Activated CD4-positive, alpha-beta T cell treated with anti-CD3 and anti-CD28 coated beads, Interleukin-2, amount 10 ng/mL, durations not matched to agents 7 days and 5 days (primary cell): ENCODE measurements at regions not wholly inside any gene's neighbourhood (a gene's known extent, or its start where the extent isn't known, plus 50 kb on each side); places are given as distances from the start of the nearest gene placed in this dataset.

Experiments used
- CTCF ChIA-PET: fragments of 350-600 bp; sonication (Branson Sonifier 250); formaldehyde crosslinking; loops from one replicate; lab custom pipeline; 2021; ENCODE audit warnings: antibody characterized with exemption; lab: Charles Lee
- POLR2A ChIA-PET: fragments of 350-600 bp; sonication (Branson Sonifier 250); formaldehyde crosslinking; loops from one replicate; lab custom pipeline; 2021; ENCODE audit warnings: antibody characterized with exemption; lab: Charles Lee
- DNase-seq: peaks from one replicate; pipeline ENCODE4 v3.0.0-alpha.2; 2020
- H3K27ac Mint-ChIP-seq: one replicate; pipeline ENCODE4 v1.8.0; 2021; ENCODE audit warnings: mild to moderate bottlenecking, moderate library complexity, mixed read lengths
- H3K27me3 Mint-ChIP-seq: one replicate; pipeline ENCODE4 v1.8.0; 2021; ENCODE audit warnings: mixed read lengths
- H3K36me3 Mint-ChIP-seq: one replicate; pipeline ENCODE4 v1.8.0; 2021; ENCODE audit warnings: low read depth, mixed read lengths
- H3K4me1 Mint-ChIP-seq: one replicate; pipeline ENCODE4 v1.8.0; 2021; ENCODE audit warnings: mixed read lengths
- H3K4me3 Mint-ChIP-seq: one replicate; pipeline ENCODE4 v1.8.0; 2021; ENCODE audit warnings: mild to moderate bottlenecking, moderate library complexity, mixed read lengths
- H3K9me3 Mint-ChIP-seq: one replicate; pipeline ENCODE4 v1.8.0; 2021; ENCODE audit warnings: mixed read lengths

- no peak for DNase-seq
- Mint-ChIP-seq H3K4me3 (no peak overlapping the region), H3K9me3 (peaks cover 4% of the 10 kb centered on the region), H3K27ac (no peak overlapping the region), H3K4me1 (no peaks in the 10 kb centered on the region), H3K27me3 (peaks cover 7% of the 10 kb centered on the region), H3K36me3 (no peaks in the 10 kb centered on the region)
- ChIA-PET CTCF (no interaction called here), POLR2A (no interaction called here)
These were observed 472.0 kb upstream of the KLF6 start for GRCh38 chr10:4256971-4257370.

- H3K4me1 Mint-ChIP-seq: peaks cover under 1% of the 10 kb centered on the region
- no peak overlapping the region for H3K4me3 Mint-ChIP-seq
- CTCF ChIA-PET: interaction anchor here (1.1 kb wide), 1 partner anchor 9 kb away, joined by 3 read pairs; no protein-coding TSS in a partner anchor
- H3K9me3 Mint-ChIP-seq: peaks cover 5% of the 10 kb centered on the region
- H3K36me3 Mint-ChIP-seq: no peaks in the 10 kb centered on the region
- no peak overlapping the region for H3K27ac Mint-ChIP-seq
- POLR2A ChIA-PET: no interaction called here
- DNase-seq: no peak
- H3K27me3 Mint-ChIP-seq: peaks cover 7% of the 10 kb centered on the region
These were observed 470.7 kb upstream of the KLF6 start for GRCh38 chr10:4255751-4256150.

- H3K9me3 Mint-ChIP-seq: peaks cover 10% of the 10 kb centered on the region
- H3K27ac Mint-ChIP-seq: no peak overlapping the region
- DNase-seq: no peak
- H3K4me1 Mint-ChIP-seq: peaks cover 10% of the 10 kb centered on the region
- no peaks in the 10 kb centered on the region for H3K36me3 Mint-ChIP-seq
- POLR2A ChIA-PET: no interaction called here
- H3K27me3 Mint-ChIP-seq: peaks cover 7% of the 10 kb centered on the region
- H3K4me3 Mint-ChIP-seq: no peak overlapping the region
- CTCF ChIA-PET: interaction anchor here (0.7 to 1.5 kb wide), 2 partner anchors 12 to 294 kb away, joined by 3 read pairs; no protein-coding TSS in a partner anchor
These were observed 469.3 kb upstream of the KLF6 start for GRCh38 chr10:4254101-4254994.

- Mint-ChIP-seq H3K36me3 (no peaks in the 10 kb centered on the region), H3K27me3 (peaks cover 7% of the 10 kb centered on the region), H3K9me3 (peaks cover 12% of the 10 kb centered on the region), H3K27ac (no peak overlapping the region), H3K4me3 (no peak overlapping the region), H3K4me1 (peaks cover 11% of the 10 kb centered on the region)
- ChIA-PET POLR2A (no interaction called here), CTCF (interaction anchor here (0.9 to 1.5 kb wide), 2 partner anchors 10 to 35 kb away, joined by 3 read pairs; no protein-coding TSS in a partner anchor)
- no peak for DNase-seq
These were observed 467.7 kb upstream of the KLF6 start for GRCh38 chr10:4252701-4253100.

GRCh38 chr10:4250587-4250887, 465.5 kb upstream of the KLF6 start:
- H3K36me3 Mint-ChIP-seq: no peaks in the 10 kb centered on the region
- H3K4me3 Mint-ChIP-seq: no peak overlapping the region
- H3K27me3 Mint-ChIP-seq: peaks cover 5% of the 10 kb centered on the region
- peaks cover 12% of the 10 kb centered on the region for H3K9me3 Mint-ChIP-seq
- H3K27ac Mint-ChIP-seq: no peak overlapping the region
- ChIA-PET CTCF (no interaction called here), POLR2A (no interaction called here)
- DNase-seq: no peak
- H3K4me1 Mint-ChIP-seq: peaks cover 24% of the 10 kb centered on the region

GRCh38 chr10:4249841-4250586, 465.0 kb upstream of the KLF6 start:
- H3K27ac Mint-ChIP-seq: no peak overlapping the region
- ChIA-PET CTCF (no interaction called here), POLR2A (no interaction called here)
- DNase-seq: no peak
- H3K9me3 Mint-ChIP-seq: peaks cover 12% of the 10 kb centered on the region
- no peaks in the 10 kb centered on the region for H3K27me3 Mint-ChIP-seq
- H3K36me3 Mint-ChIP-seq: no peaks in the 10 kb centered on the region
- peaks cover 24% of the 10 kb centered on the region for H3K4me1 Mint-ChIP-seq
- H3K4me3 Mint-ChIP-seq: no peak overlapping the region

- POLR2A ChIA-PET: no interaction called here
- DNase-seq: no peak
- H3K4me3 Mint-ChIP-seq: no peak overlapping the region
- H3K9me3 Mint-ChIP-seq: peaks cover 8% of the 10 kb centered on the region
- peaks cover 37% of the 10 kb centered on the region for H3K4me1 Mint-ChIP-seq
- no peaks in the 10 kb centered on the region for H3K27me3 Mint-ChIP-seq
- H3K27ac Mint-ChIP-seq: no peak overlapping the region
- no peaks in the 10 kb centered on the region for H3K36me3 Mint-ChIP-seq
- CTCF ChIA-PET: no interaction called here
These were observed 462.4 kb upstream of the KLF6 start for GRCh38 chr10:4247379-4247778.

GRCh38 chr10:4246881-4247358, 461.9 kb upstream of the KLF6 start:
- Mint-ChIP-seq H3K9me3 (peaks cover 8% of the 10 kb centered on the region), H3K36me3 (no peaks in the 10 kb centered on the region), H3K4me1 (peaks cover 40% of the 10 kb centered on the region), H3K27ac (no peak overlapping the region), H3K4me3 (no peak overlapping the region), H3K27me3 (no peaks in the 10 kb centered on the region)
- POLR2A ChIA-PET: no interaction called here
- no peak for DNase-seq
- CTCF ChIA-PET: no interaction called here

GRCh38 chr10:4243651-4244050, 458.6 kb upstream of the KLF6 start:
- no peaks in the 10 kb centered on the region for H3K36me3 Mint-ChIP-seq
- H3K27me3 Mint-ChIP-seq: no peaks in the 10 kb centered on the region
- ChIA-PET POLR2A (interaction anchor here (0.6 kb wide), 1 partner anchor 272 kb away, joined by 3 read pairs; no protein-coding TSS in a partner anchor), CTCF (interaction anchor here (0.6 kb wide), 1 partner anchor 121 kb away, joined by 5 read pairs; no protein-coding TSS in a partner anchor)
- DNase-seq: no peak
- H3K27ac Mint-ChIP-seq: no peak overlapping the region
- no peaks in the 10 kb centered on the region for H3K9me3 Mint-ChIP-seq
- no peak overlapping the region for H3K4me3 Mint-ChIP-seq
- H3K4me1 Mint-ChIP-seq: peaks cover 35% of the 10 kb centered on the region

GRCh38 chr10:4243169-4243568, 458.2 kb upstream of the KLF6 start:
- Mint-ChIP-seq H3K4me1 (peaks cover 35% of the 10 kb centered on the region), H3K9me3 (no peaks in the 10 kb centered on the region), H3K36me3 (no peaks in the 10 kb centered on the region), H3K4me3 (no peak overlapping the region), H3K27ac (no peak overlapping the region), H3K27me3 (no peaks in the 10 kb centered on the region)
- no peak for DNase-seq
- POLR2A ChIA-PET: no interaction called here
- CTCF ChIA-PET: interaction anchor here (0.6 kb wide), 2 partner anchors 13 to 120 kb away, joined by 4 to 5 read pairs; no protein-coding TSS in a partner anchor

- Mint-ChIP-seq H3K27me3 (no peaks in the 10 kb centered on the region), H3K9me3 (no peaks in the 10 kb centered on the region), H3K4me3 (no peak overlapping the region), H3K36me3 (no peaks in the 10 kb centered on the region), H3K27ac (no peak overlapping the region), H3K4me1 (peaks cover 33% of the 10 kb centered on the region)
- ChIA-PET CTCF (interaction anchor here (0.6 to 1.0 kb wide), 2 partner anchors 12 to 14 kb away, joined by 3 to 4 read pairs; no protein-coding TSS in a partner anchor), POLR2A (no interaction called here)
- DNase-seq: no peak
These were observed 457.6 kb upstream of the KLF6 start for GRCh38 chr10:4242561-4243035.

GRCh38 chr10:4241724-4242345, 456.8 kb upstream of the KLF6 start:
- H3K4me1 Mint-ChIP-seq: peaks cover 29% of the 10 kb centered on the region
- no peaks in the 10 kb centered on the region for H3K36me3 Mint-ChIP-seq
- CTCF ChIA-PET: interaction anchor here (1.0 kb wide), 1 partner anchor 12 kb away, joined by 3 read pairs; no protein-coding TSS in a partner anchor
- H3K27ac Mint-ChIP-seq: peak overlapping the region; percentile 28
- no peak for DNase-seq
- POLR2A ChIA-PET: no interaction called here
- H3K27me3 Mint-ChIP-seq: peaks cover 7% of the 10 kb centered on the region
- no peak overlapping the region for H3K4me3 Mint-ChIP-seq
- H3K9me3 Mint-ChIP-seq: peaks cover 5% of the 10 kb centered on the region
